AG04449 (cell line): ENCODE measurements at regions not wholly inside any gene's neighbourhood (a gene's known extent, or its start where the extent isn't known, plus 50 kb on each side); places are given as distances from the start of the nearest gene placed in this dataset.

Experiments
- CTCF ChIA-PET: fragments of 350-600 bp; formaldehyde crosslinking; extraction: SDS; loops from one replicate; lab custom pipeline; 2021; ENCODE audit warnings: antibody characterized with exemption; lab: Yijun Ruan, JAX
- POLR2A ChIA-PET: fragments of 400-600, 350-600 bp; formaldehyde crosslinking; extraction: SDS; loops from one replicate; lab custom pipeline; 2020; ENCODE audit warnings: antibody characterized with exemption, inconsistent platforms; lab: Yijun Ruan, JAX
- DNase-seq: peaks from one replicate; pipeline ENCODE4 v3.0.0-alpha.2; 2010; ENCODE audit warnings: low read depth, low spot score
- H3K4me3 ChIP-seq: 2 replicates; pipeline ENCODE4 v1.5.1; 2011; ENCODE audit warnings: low read depth, mild to moderate bottlenecking, control low read depth, low read length
- CTCF ChIP-seq: IDR thresholded peaks from one replicate; pipeline ENCODE4 v1.5.1; 2011; ENCODE audit warnings: mild to moderate bottlenecking, moderate library complexity, low read length, control low read depth, inconsistent platforms; ENCODE audit not compliant: insufficient read depth; ENCODE audit errors: missing control alignments

DNA sequence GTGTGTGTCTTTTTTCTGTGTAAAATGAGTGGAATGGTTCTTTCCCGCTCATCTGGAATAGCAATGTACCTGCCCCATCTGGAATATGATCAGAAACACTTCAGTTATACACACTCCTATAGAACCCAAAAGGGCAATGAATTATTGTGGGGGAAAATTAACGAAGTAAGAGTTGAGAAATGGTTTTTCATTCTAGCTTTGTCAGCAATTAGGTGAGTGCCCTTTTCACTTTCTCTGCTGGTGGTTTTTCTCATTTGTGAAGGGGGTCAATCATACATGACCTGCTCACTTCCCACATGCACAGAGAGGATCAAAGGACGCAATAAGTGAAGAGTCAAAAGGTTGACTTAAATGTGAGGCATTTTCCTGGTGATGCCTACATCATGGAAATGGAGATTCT lies 168.0 kb downstream of the HS3ST3B1 start:
- POLR2A ChIA-PET, result no interaction called here
- no peak for DNase-seq
- H3K4me3 ChIP-seq, result no peak overlapping the region
- no peak for TF ChIP-seq CTCF
- CTCF ChIA-PET, result no interaction called here

DNA sequence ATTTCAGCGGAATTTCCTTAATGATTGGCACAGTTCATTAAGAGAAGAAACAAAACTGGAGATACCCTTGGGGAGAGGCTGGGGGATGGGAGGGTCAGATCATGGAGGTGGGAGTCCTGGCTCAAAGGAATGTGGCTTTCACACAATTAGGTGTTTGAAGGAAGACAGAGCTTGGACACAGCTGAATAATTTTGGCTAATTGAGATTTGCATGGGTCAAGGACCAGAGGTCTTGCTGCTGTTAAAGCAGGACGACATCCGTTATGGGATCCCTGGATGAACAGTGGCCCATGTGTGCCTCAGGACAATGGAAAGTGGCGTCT lies 160.3 kb downstream of the HS3ST3B1 start:
- no peak for DNase-seq
- TF ChIP-seq CTCF, result no peak
- no peak overlapping the region for H3K4me3 ChIP-seq
- CTCF ChIA-PET, result no interaction called here
- POLR2A ChIA-PET, result no interaction called here

DNA sequence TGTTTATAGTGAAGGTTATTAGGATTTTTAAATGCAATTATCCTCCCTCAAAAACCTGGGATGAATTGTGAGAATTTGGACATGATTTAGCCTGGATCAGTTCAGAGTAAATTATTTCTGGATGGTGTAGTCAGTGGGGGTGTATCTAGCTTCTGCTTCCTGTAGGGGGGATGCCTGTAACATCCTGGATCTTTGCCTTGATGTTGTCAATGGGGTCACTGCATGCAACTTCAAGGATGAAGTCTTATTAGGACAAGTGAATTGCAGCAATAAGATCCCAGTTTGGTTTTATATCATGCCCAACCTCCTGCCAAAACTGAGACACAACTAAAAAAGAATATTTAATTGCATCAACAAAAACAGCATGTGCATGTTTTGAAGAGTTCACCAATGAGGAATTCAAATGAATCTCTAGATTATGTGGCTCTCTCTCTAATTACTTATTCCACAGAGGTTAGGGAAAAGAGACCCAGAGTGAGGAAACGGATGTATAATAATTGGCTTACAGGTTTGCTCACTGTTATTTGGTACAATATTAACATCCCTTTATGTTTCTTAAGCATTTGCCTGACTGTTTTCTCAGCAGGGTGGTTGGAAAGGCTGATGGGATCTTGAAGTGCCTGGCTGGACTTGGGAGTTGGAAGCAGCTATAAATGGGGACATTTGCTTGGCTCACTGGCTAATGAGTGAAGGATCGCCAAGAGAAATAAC lies 159.8 kb downstream of the HS3ST3B1 start:
- ChIA-PET POLR2A (no interaction called here), CTCF (no interaction called here)
- no peak for DNase-seq

GRCh38 chr17:14459955-14460354 lies 159.1 kb downstream of the HS3ST3B1 start:
- CTCF ChIA-PET, result no interaction called here
- no peak for TF ChIP-seq CTCF
- DNase-seq, result no peak
- no peak overlapping the region for H3K4me3 ChIP-seq
- POLR2A ChIA-PET, result interaction anchor here (0.8 kb wide), 1 partner anchor 22 kb away, joined by 3 read pairs; no protein-coding TSS in a partner anchor

More for the DNA sequence above, 159.8 kb downstream of the HS3ST3B1 start:
- H3K4me3 ChIP-seq, result no peak overlapping the region
- TF ChIP-seq CTCF, result no peak

- POLR2A ChIA-PET, result interaction anchor here (0.7 kb wide), 1 partner anchor 12 kb away, joined by 3 read pairs; no protein-coding TSS in a partner anchor
- CTCF ChIA-PET, result no interaction called here
Measured at GRCh38 chr17:14458724-14459123, 157.8 kb downstream of the HS3ST3B1 start.

DNA sequence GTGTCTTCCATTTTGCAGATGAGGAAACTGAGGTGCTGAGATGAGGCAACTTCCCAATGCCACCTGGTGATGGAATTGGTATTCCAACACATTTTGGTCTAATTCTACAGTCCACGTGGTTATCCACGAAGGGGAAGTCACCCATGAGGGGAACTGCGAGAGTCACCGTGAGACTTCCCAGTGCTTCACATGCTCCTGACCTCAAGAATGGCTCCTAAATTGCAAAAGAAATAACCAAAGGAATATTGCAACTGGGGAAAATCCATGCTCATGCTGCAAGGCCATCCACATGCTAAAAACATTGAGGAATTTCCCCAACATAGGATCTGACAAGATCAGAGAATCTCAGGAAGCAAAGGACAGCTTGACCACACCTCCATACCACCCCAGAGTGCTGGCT lies 153.9 kb downstream of the HS3ST3B1 start:
- POLR2A ChIA-PET, result no interaction called here

More at GRCh38 chr17:14458724-14459123, 157.8 kb downstream of the HS3ST3B1 start:
- no peak overlapping the region for H3K4me3 ChIP-seq
- TF ChIP-seq CTCF, result no peak
- no peak for DNase-seq

More for the DNA sequence above, 153.9 kb downstream of the HS3ST3B1 start:
- no peak overlapping the region for H3K4me3 ChIP-seq
- DNase-seq, result no peak
- TF ChIP-seq CTCF, result no peak
- CTCF ChIA-PET, result no interaction called here
